ENCODE measurements at regions not wholly inside any gene's neighbourhood (a gene's known extent, or its start where the extent isn't known, plus 50 kb on each side); places are given as distances from the start of the nearest gene placed in this dataset.
A peak's percentile ranks its signal among the peaks of the same experiment; 100 is the strongest.

DNA sequence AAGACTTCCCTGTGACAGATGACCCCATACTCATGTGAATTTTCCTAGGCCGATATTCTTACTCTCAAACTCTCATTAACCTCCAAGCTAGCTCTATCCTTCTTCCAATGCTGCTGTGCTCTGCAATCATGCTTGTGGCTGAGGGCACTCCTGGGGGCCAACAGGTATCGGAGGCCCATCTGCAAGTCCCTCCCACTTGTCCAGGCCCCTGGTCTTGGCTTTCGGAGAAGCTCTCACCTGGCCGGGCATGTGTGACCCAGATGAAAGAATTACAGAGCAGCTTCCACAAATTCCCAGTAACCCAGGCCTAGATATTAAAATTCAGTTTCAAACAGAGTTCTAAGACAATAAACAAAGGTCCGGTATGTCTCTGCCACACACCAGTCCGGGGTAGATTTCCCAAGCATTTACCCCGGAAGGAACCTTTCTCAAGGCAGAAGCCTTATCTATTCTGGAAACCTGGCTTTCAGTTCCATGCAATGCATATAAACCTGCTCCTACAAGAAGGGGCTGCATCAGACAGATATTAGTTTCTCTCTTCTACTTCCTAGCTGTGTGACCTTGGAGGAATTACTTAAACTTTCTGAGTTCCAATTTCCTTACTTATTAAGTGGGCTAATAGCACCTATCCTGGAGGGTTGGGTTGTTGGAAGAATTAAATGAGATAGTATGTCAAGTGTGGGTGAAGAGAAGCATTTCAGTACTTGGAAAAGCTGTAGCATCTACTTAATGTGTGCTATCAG, 270.8 kb downstream of the PTTG2 start:
- DNase-seq = no peak

DNA sequence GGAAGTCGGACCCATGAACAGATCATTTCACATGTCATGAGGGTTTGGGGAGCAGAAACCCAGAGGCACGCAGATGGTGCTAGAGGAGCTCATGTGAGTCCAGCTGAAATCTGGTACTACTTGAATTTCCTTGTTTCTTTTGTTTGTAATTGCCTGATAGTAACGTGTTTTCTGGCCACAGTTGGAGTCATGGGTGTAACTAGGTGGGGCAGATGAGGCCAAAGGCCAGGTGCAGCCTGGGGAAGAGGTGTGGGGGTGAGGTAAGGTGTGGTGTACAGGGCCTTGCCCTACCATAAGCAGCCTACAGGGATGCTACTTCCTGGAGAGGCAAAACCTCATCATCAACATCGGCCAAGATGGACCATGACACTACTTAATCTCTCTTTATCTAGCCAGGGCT, 271.4 kb downstream of the PTTG2 start:
- DNase-seq = no peak

DNA sequence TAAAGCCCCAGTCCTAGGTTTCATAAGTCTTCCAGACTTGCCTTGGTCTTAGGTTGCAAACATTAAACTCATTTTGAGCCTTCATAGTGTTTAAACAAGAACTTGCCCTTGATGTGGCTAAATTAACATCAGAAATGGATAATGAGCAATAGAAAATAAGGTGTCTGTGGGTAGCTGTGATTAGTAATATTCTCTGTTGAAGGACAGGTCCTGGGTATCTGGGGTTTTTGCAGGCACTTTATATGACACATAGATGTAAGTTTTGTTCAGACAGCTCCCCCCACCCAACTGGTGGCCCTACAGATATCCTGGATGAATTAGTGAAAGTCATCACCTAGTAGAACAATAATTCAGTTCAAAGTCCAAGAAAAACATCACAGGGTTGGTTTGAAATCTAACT, 272.5 kb downstream of the PTTG2 start:
- DNase-seq = no peak

DNA sequence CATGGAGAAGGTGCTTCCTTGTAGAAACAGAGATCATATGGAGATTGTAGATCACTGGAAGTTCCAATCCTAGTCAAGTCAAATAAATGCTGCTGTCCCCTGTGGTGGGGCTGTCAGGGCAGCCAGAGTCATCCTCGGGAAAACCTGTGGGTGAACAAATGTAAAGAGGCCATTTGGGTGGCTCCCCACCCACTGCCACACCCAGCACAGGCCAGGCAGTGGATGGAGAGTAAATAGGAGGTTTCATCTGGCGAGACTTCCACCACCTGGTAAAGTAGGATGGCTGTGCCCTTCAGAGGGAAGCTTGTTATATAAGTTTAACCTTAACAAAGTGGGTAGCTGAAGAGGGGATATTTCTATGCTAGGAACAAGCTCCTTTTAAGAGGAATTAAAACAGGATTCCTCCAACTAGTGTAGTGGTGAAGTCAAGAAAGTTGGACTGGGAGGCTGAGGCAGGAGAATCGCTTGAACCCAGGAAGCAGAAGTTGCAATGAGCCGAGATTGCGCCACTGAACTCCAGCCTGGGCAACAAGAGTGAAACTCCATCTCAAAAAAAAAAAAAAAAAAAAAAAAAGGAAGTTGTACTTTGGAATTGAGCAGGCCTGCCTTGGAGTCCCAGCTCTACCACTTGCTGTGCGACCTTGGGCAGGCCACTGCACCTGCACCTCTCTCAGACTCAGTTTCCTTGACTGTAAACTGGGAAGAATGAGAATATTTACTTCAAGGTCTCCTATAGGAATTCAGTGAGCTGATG, 273.7 kb downstream of the PTTG2 start:
- DNase-seq = no peak

DNA sequence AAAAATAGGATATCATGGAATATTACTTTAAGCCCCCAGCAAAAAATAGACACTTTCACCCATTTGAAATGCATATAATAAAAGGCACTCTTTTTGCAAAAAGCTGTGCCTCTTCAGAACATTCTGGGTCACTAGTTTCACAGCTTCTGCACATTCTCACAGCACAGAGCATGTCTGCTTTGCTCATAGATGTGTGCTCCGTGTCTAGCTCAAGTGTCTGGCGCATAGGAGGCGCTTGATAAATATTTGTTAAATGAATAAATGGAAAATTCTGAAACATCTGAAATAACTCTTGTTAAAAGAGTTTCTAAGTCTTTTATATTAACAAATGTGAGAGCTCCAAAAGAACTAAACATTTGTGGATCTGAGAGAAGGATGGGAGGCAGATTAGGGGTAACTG, 275.2 kb downstream of the PTTG2 start:
- DNase-seq = no peak

DNA sequence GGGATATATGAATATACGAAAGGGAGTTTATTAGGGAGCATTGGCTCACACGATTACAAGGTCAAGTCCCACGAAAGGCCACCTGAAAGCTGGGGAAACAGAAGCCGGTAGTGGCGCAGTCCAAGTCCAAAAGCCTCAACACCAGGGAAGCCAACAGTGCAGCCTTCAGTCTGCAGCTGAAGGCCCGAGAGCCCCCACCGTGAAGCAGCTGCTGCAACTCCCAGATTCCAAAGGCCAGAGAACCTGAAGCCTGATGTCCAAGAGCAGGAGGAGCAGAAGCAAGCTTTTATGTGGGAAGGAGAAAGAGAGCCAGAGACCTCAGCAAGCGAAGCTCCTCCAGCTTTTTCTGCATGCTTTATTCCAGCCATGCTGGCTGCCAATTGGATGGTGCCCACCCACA, 275.8 kb downstream of the PTTG2 start:
- no peak for DNase-seq

DNA sequence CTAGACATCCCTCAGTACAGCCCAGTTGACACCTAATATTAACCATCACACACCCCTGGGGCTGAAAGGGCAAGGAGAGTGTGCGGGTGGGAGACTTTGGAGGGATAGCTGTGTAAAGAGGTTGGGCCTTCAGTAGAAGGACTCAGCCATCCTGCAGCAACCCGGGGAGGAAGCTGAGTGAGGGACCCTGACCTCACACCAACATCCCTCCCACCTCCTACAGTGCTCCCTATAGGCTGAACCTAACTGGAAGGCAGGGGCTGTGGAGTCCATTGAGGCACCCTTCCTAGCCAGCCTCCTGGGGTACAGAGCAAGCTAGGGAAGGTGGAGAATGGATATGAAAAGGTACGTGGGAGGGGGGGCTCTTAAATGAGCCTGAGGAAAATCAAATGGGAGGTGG, 276.3 kb downstream of the PTTG2 start:
- DNase-seq = no peak

DNA sequence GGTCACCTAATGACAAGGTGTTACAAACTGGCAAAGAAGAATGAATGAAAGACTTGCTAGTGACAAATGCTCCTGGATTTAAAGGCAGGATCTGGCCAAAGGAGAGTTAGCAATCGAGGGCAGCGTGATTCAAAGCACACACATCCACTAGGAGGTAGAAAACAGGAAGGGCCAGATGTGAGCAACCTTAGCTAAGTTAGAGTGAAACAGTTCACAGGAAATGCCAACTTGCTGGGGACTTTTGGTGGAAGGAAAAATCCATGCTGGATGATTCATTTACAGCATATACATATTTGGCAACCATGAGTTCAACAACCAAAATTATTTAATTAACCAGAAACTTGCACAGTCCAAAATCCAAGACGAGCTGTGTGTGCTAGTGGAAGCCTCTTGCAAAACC, 276.9 kb downstream of the PTTG2 start:
- no peak for DNase-seq

DNA sequence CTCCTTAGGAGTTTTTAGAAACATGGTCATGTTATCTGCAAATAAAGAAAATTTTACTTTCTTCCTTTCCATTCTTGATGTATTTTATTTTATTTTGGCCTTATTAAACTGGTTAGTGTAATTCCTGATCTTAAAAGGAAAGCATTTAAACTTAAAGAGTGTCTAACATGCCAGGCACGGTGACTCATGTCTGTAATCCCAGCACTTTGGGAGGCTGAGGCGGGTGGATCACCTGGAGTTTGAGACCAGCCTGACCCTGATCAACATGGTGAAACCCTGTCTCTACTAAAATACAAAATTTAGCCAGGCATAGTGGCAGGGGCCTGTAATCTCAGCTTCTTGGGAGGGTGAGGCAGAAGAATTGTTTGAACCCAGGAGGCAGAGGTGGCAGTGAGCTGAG, 281.3 kb downstream of the PTTG2 start:
- DNase-seq = no peak

DNA sequence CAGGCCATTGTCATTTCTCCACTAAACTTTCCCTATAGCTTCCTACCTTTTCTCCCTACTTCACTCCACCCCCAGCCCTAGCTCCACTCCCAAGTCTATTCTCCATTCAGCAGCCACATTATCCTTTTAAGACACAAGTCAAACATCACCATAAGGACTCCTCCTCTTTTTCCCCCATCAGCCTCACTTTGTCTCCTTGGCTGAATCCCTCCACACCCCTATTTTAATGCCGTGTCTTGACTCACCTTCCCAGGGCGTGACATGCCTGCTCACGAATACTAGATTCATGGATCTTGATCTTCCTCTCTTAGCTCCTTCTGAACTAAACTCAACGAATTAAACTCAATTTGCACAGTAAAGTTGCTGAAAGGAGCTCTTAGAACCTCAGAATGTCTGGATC, 281.9 kb downstream of the PTTG2 start:
- no peak for DNase-seq

DNA sequence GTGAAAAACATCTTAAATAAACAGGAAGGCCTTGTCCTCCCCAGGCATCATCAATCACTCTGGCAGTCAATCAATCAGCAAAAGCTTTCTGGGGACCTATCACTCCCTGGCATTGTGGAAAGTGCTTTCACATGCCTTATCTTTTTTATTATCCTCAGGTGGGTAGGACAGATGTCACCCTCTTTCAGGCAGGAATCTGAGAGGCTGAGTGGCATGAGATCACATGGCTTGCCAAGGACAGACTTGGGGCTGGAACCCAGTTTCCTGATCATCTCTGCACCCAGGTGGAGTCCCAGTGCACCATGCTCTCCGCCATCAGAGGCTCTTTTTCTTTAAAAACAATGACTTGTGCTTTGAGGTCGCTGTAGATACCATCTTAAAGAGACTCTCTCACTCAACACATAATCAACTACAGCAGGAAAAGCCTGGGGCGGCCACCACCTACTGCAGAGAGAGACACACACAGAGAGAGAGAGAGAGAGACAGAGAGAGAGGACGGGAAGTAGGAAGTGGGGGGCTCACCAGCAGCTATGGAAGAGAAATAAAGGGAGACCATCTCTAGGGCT, 282.7 kb downstream of the PTTG2 start:
- DNase-seq = peak in 1 of 2 experiments; percentile 8

DNA sequence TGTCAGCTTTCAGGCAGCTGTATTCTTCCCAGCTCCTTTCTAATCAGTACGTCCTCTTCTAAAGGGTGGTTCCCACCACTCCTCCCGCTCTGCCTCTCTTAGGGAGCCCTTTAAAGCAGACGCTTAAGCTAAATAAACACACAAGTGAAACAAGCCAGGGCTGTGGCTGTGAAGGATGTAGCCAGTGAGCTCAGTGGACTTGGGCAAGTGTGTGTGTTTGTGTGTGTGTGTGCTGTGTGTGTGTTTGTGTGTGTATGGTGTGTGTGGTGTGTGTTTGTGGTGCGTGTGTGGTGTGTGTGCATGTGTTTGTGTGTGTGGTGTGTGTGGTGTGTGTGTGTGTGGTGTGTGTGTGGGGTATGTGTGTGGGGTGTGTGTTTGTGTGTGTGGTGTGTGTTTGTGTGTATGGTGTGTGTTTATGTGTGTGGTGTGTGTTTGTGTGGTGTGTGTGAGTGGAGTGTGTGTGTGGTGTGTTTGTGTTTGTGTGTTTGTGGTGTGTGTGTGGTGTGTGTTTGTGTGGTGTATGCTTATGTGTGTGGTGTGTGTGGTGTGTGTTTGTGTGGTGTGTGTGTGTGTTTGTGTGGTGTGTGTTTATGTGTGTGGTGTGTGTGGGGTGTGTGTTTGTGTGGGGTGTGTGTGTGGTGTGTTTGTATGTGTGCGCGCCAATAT, 283.3 kb downstream of the PTTG2 start:
- no peak for DNase-seq

DNA sequence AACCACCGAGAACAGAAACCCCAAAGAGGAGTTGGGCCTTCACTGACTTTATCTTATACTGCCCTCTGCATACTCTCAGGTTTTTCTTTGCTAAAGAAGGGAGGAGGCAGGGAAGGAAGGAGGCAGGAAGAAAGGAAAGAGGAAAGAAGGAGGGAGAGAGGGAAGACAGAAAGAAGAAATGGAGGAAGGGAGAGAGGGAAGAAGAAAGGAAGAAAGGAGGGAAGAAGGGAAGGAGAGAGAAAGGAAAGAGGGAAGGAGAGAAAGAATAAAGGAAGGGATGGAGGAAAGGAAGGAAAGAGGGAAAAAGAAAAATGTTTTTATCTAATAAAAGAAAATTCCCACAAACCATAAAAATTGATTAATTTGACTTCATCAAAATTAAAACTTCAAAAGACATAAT, 294.6 kb downstream of the PTTG2 start:
- DNase-seq = no peak

DNA sequence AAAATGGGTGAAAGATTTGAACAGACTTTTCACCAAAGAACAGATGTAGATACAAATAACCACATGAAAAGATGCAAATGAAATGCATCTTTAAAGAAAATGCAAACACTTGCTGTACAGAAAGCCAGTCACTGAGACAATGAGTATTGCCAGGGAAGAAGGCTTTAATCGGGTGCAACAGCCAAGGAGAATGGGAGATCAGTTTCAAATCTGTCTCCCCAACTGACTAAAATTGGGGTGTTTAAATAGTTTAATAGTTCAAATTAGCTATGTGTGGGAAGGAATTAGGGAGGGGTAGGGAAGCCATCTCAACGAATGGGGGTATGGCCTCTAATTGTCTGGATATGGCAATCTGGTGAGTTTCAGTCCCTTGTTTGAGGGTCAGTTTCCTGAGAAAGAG, 295.4 kb downstream of the PTTG2 start:
- DNase-seq = no peak

DNA sequence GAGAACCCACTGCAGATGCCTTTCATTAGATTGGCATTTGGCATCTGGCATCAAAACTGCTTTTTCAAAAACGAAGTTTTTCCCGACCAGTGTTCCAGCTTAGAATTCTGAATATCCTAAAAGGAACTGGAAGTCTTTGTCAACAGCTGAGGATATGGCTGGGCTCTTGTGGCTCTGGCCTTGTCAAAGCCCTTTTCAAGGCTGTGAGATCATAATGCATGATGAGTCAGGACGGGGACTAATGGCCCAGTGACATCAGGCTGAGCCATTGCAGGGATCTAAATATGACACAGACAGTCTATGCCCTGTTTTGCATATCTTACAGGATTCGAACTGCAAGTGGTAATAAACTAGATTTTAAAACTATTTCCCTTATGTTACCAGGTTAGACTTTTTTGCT, 306.4 kb downstream of the PTTG2 start:
- DNase-seq = peak in 1 of 2 experiments; percentile 19

DNA sequence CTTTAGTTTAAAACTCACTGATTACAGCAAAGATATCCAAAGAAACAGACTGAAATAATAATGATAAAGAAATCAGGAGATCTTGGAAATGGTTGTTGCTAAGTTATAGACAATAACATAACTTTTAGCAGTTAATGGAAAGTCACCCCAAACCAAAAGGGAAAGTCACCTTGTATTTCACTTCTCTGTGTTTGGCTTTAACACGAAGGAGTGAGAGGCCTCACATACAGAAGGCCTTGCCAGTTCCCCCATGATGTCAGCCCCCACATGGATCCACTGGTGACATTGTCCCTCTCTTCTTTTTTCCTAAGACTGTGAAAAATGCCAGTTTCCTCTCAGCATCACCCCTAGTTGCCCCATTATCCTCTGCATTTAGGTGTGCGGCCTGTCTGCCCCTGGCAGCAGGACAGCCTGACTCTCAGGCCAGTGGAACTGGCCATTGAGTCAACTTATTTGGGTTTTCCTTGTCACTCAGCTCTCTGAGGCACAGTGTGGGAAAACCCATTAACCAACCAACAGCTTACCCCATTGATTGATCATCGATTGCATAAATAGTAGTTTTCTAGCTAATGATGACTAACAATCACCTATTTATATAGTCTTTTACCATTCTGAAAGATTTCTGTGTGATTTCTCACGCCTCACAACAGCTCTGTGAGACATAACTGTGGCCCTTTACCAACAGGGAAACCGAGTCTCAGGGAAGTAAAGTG, 308.1 kb downstream of the PTTG2 start:
- no peak for DNase-seq

DNA sequence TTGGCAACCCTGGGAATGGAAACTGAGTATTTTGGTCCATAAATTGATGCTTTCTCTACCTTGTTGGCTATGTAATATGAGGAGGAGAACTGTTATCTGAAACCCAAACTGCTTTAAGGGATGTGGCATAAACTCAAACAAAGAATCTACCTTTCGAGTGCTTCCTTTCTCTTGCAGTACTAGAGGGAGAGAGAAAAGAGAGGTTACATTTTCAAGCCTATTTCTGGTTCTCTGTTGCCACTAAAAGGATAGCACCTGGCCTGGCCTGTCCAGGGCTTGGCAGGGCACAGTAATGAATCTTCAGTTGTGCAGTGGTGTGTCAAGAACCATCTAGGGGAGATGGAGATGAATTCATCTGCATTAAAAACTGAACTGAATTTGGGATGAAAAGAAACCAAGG, 308.6 kb downstream of the PTTG2 start:
- no peak for DNase-seq

DNA sequence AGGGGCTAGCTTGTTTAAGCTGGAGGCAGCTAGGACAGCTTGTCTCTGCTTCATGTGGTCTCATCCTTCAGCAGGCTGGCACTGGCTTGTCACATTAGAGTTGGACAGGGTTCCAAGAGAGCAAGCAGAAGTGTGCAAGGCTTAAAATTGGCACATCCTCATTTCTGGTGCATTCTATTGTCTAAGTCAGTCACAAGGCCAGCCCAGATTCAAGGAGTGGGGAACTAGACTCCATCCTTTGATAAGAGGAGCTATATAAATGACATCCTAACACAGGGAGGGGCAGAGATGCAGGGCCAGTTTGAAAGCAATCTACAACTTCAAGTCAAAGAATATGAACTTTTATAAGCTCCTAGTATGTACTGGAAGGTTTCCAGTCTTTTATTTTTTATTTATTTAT, 313.2 kb downstream of the PTTG2 start:
- DNase-seq = no peak

DNA sequence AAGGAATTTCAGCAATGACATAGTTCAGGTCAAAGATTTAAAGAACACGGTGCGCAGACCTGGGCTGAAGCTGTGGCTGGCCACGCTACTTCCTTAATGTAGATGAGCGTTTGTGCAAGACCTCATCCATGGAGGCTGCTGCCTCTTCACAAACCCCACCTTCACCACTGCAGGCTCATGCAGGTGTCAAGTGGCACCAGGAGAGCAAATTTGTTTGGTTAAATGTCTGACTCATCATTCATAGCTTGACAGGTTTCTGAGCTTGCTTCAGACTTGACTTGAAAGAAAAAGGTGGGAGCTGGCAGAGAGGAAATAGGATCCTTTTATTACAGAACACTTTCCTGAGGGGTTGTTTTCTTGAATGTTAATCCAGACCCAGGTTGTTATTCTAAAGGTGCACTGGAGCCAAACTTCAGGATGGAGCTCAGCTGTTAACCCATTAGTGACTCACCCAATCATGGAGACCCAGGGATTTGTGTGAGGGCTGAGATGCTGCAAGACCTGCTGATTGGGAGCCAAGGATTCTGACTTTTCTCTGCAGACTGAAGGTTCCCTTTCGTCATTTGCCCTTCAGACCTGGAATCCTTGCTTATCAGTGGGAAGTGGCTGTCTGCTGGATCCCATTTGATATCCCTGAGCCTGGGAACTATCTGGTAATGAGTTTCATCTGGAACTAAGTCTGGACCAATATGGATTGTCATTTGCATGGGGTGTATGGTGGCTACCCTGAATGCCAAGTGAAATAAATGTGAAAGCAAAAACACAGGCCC, 315.3 kb downstream of the PTTG2 start:
- DNase-seq = no peak

DNA sequence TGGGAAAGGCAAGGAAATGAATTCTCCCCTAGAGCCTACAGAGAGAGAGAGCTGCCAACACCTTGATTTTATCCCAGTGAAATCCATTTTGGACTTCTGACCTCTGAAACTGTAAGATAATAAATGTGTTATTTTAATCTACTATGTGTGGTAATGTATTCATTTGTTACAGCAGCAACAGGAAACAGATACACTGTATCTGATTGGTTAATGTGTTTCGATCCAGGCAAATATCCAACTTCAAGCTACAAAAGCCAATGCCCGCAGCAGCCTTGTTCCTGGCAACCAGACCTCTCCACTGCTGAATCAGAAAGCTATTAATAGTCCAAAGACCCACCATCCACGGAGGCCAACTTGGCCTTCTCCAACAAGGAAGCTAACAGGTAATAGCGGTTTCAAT, 318.1 kb downstream of the PTTG2 start:
- no peak for DNase-seq

DNA sequence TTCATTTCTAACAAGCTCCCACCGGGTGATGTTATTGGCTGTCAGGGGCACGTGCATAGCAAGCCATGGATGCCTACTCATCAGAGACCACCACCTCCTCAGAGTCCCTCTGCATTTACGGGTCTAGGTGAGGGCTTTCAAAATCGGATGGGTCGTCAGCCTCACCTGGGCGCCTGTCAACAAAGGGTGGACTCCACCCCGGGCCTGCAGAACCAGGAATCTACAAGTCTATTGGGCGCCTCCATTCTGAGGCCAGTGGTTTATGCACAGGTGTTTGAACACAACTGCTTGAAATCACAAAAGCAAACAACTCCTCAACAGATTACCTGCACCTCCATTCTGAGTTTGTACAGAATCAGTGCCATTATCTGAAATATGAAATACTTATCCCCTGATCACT, 318.9 kb downstream of the PTTG2 start:
- no peak for DNase-seq

DNA sequence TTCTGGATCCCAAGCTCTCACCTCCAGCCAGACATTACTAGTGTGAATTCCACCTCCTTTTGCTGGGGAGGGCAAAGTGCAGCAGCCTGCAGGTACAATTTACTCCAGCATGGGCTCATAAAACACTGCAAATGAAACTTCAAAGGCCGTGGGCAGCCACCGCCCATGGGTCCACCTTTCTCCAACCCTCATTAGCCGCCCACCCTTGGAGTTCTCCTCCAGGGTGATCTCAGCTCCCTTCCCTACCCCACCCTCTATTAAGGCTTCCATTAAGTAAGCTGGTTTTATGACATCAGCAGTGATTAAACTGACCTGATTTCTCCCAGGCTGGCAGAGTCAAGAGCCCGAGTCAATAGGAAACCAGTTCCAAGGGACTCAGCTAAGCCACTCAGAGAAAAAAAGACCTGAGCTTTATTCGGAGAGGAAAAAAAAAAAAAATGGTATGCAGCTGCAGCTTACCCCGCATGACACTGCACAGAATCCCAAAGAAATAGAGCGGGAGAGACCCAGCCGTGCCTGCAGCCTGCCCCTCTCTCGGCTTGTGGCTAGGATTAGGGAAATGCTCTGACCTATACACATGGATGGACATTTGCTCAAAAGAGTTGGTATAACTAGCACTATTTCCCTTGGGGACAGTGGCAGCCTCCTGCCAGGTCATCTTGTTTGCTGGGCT, 319.6 kb downstream of the PTTG2 start:
- no peak for DNase-seq

All from activated CD4-positive, alpha-beta T cell treated with anti-CD3 and anti-CD28 coated beads, Interleukin-2, amount 50 U/mL, for 48 hours (primary cell).